ENCODE measurements at regions not wholly inside any gene's neighbourhood (a gene's known extent, or its start where the extent isn't known, plus 50 kb on each side); places are given as distances from the start of the nearest gene placed in this dataset.

DNA sequence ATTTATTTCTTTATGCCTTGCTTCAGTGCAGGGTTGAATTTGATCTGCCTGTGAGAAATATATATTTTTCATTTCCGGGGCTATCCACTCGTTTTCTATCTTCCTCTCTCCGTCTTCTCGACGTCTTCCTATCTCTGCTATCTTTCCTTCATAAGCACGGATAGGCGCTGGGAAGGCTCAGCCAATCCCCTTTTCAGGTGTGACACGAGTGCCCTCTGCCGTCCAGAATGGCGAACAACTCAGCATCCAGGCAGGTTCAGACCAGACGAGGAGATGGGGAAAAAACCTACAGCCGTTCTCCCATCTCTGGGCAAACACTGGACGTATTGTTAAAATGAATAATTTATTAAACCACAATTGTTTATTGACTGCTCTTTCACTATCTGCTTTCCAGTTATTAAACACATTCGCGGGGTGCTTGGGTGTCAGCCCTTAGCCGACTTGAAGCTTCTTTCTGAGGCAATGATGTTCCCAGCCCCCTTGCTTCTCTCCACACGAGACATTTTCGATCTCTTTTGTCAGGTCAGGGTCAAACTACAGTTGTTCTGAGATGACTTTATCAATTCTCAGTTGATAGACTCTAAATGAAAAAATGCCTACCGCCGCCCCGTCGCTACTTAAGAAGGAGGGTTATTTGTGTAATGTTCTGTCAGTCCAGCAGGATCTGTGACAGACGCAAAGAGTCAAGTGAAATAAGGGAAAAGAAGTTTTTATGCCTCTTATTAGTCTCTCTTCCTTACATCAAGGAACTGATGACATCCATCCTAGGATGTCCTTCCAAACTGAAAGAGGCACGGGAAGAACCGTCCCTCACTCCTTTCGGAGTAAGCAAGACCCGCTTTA, 96.3 kb upstream of the NOCT start:
- TF ChIP-seq, protein P1, sequence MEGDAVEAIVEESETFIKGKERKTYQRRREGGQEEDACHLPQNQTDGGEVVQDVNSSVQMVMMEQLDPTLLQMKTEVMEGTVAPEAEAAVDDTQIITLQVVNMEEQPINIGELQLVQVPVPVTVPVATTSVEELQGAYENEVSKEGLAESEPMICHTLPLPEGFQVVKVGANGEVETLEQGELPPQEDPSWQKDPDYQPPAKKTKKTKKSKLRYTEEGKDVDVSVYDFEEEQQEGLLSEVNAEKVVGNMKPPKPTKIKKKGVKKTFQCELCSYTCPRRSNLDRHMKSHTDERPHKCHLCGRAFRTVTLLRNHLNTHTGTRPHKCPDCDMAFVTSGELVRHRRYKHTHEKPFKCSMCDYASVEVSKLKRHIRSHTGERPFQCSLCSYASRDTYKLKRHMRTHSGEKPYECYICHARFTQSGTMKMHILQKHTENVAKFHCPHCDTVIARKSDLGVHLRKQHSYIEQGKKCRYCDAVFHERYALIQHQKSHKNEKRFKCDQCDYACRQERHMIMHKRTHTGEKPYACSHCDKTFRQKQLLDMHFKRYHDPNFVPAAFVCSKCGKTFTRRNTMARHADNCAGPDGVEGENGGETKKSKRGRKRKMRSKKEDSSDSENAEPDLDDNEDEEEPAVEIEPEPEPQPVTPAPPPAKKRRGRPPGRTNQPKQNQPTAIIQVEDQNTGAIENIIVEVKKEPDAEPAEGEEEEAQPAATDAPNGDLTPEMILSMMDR (IDR thresholded peaks at IDR 0.05), result peak; percentile 47 to 72 (median 61)
- no peak for TF ChIP-seq POLR2AphosphoS5 (IDR thresholded peaks at IDR 0.05)
- TF ChIP-seq EP300 (IDR thresholded peaks at IDR 0.05; ENCODE audit: low read depth), result no peak
